ENCODE measurements at regions not wholly inside any gene's neighbourhood (a gene's known extent, or its start where the extent isn't known, plus 50 kb on each side); places are given as distances from the start of the nearest gene placed in this dataset.

- TF ChIP-seq YY1 (IDR thresholded peaks at IDR 0.05; ENCODE audit: extremely low read depth, insufficient replicate concordance, low read depth, low read length) (no peak), SP1 (IDR thresholded peaks at IDR 0.05; ENCODE audit: low read depth) (no peak), POLR2AphosphoS5 (IDR thresholded peaks at IDR 0.05; ENCODE audit: low read depth, low read length) (no peak), CTCF (IDR thresholded peaks at IDR 0.05 in 2 of 3, conservative IDR thresholded peaks at IDR 0.05 in 1 of 3; ENCODE audit: borderline replicate concordance in 1 of 3, insufficient read depth in 1 of 3, low read depth in 2 of 3, low read length in 2 of 3) (no peak), ZNF274 (IDR thresholded peaks at IDR 0.05; ENCODE audit: low read depth, low read length) (no peak), FOSL1 (IDR thresholded peaks at IDR 0.05; ENCODE audit: low read depth) (no peak), SRF (IDR thresholded peaks at IDR 0.05; ENCODE audit: low read depth) (no peak), EZH2 (IDR thresholded peaks at IDR 0.05) (no peak)
These were observed 441.0 kb downstream of the CPS1 start for GRCh38 chr2:210997373-210997772.

Data from HCT116 (cell line).